SJCRH30 (cell line): ENCODE measurements at regions not wholly inside any gene's neighbourhood (a gene's known extent, or its start where the extent isn't known, plus 50 kb on each side); places are given as distances from the start of the nearest gene placed in this dataset.
"Not testable (repeated sequence)": the region's sequence is repeated elsewhere in the genome, so short reads cannot be mapped to it uniquely, and the experiment has no call there.

ENCODE experiments used
- DNase-seq, 2 experiments: peaks; one replicate each; pipeline ENCODE4 v3.0.0-alpha.2; 2015 to 2020
- H3K27ac ChIP-seq: fragments of 250-450 bp; sonication (Bioruptor Pico); 2 replicates; pipeline ENCODE4 v1.5.1; 2020; ENCODE audit warnings: mild to moderate bottlenecking, moderate library complexity
- H3K27me3 ChIP-seq: fragments of 250-450 bp; sonication (Bioruptor Pico); 2 replicates; pipeline ENCODE4 v1.5.1; 2020; ENCODE audit warnings: mild to moderate bottlenecking, moderate library complexity
- H3K36me3 ChIP-seq: fragments of 250-450 bp; sonication (Bioruptor Pico); 2 replicates; pipeline ENCODE4 v1.5.1; 2020; ENCODE audit warnings: mild to moderate bottlenecking, moderate library complexity
- H3K4me1 ChIP-seq: fragments of 250-450 bp; sonication (Bioruptor Pico); 2 replicates; pipeline ENCODE4 v1.5.1; 2020; ENCODE audit warnings: mild to moderate bottlenecking, moderate library complexity
- H3K4me3 ChIP-seq: fragments of 250-450 bp; sonication (Bioruptor Pico); 2 replicates; pipeline ENCODE4 v1.5.1; 2020; ENCODE audit warnings: mild to moderate bottlenecking, moderate library complexity
- H3K9me3 ChIP-seq: fragments of 250-450 bp; sonication (Bioruptor Pico); replicated peaks from 2 replicates; pipeline ENCODE4 v1.5.1; 2020; ENCODE audit warnings: mild to moderate bottlenecking, moderate library complexity

GRCh38 chr5:117337064-117337749 lies 762.6 kb upstream of the SEMA6A start:
- no peak for DNase-seq
- Histone ChIP-seq H3K27me3 (no peaks in the 10 kb centered on the region), H3K4me3 (no peak overlapping the region), H3K9me3 (no peaks in the 10 kb centered on the region; the same call in none of the 2 replicates), H3K27ac (no peak overlapping the region), H3K4me1 (no peaks in the 10 kb centered on the region), H3K36me3 (no peaks in the 10 kb centered on the region)

GRCh38 chr5:117336208-117336607 lies 761.6 kb upstream of the SEMA6A start:
- H3K4me3 ChIP-seq: no peak overlapping the region
- no peaks in the 10 kb centered on the region for H3K36me3 ChIP-seq
- H3K9me3 ChIP-seq: no peaks in the 10 kb centered on the region; the same call in none of the 2 replicates
- no peak for DNase-seq
- no peak overlapping the region for H3K27ac ChIP-seq
- no peaks in the 10 kb centered on the region for H3K4me1 ChIP-seq
- no peaks in the 10 kb centered on the region for H3K27me3 ChIP-seq

- Histone ChIP-seq H3K36me3 (no peaks in the 10 kb centered on the region), H3K4me3 (no peak overlapping the region), H3K27ac (no peak overlapping the region), H3K4me1 (no peaks in the 10 kb centered on the region), H3K9me3 (no peaks in the 10 kb centered on the region; the same call in none of the 2 replicates), H3K27me3 (no peaks in the 10 kb centered on the region)
- no peak for DNase-seq
Measured at GRCh38 chr5:117333011-117333410, 758.4 kb upstream of the SEMA6A start.

- Histone ChIP-seq H3K27me3 (no peaks in the 10 kb centered on the region), H3K36me3 (no peaks in the 10 kb centered on the region), H3K4me1 (no peaks in the 10 kb centered on the region), H3K27ac (no peak overlapping the region), H3K9me3 (no peaks in the 10 kb centered on the region; the same call in 1 of the 2 replicates), H3K4me3 (no peak overlapping the region)
- DNase-seq: no peak
Measured at GRCh38 chr5:117332341-117332740, 757.7 kb upstream of the SEMA6A start.

DNA sequence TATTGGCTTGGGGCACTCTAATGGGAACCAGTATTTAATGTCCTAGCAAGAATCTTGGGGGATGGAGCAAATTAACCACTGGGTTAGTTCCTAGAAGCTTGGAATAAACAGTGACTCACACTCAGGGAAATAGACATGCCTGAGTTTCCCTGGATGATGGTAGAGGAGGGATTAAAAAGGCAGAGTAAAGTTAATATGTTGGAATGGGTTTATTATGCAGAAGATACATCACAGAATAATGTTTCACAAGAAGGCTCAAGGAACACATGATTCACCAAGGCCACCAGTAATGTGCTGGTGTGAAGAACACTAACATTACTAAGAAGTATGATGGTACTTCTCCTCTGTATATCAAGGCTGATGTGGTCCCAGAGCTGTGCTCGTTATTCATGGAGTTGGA lies 752.9 kb upstream of the SEMA6A start:
- DNase-seq: no peak
- peaks cover 5% of the 10 kb centered on the region for H3K9me3 ChIP-seq
- no peaks in the 10 kb centered on the region for H3K27me3 ChIP-seq
- no peaks in the 10 kb centered on the region for H3K36me3 ChIP-seq
- H3K4me1 ChIP-seq: no peaks in the 10 kb centered on the region
- no peak overlapping the region for H3K4me3 ChIP-seq
- H3K27ac ChIP-seq: no peak overlapping the region

- Histone ChIP-seq H3K4me3 (no peak overlapping the region), H3K27me3 (no peaks in the 10 kb centered on the region), H3K27ac (no peak overlapping the region), H3K9me3 (peaks cover 5% of the 10 kb centered on the region), H3K4me1 (no peaks in the 10 kb centered on the region), H3K36me3 (no peaks in the 10 kb centered on the region)
- DNase-seq: no peak
Measured at GRCh38 chr5:117326997-117327396, 752.4 kb upstream of the SEMA6A start.

DNA sequence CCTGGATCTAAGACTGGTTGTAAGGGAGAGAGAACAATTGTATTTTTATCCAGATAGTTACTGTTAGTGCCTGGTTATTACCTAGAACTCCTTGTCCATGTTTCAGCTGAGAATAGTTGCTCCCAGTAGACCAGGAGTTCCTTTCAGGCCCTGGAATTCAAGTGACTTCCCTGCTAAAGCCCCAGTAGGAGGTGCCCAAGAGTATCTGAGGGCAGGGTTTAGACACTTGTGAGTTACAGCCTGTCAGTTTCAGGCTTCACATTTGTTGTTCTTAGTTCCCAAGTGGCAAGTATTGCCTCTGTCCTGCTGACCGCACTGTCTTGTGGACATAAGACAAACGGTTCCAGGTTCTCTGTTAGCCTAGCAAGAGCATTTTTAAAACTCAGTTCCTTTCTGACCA lies 743.9 kb upstream of the SEMA6A start:
- Histone ChIP-seq H3K27ac (no peak overlapping the region), H3K27me3 (no peaks in the 10 kb centered on the region)
- DNase-seq: no peak

DNA sequence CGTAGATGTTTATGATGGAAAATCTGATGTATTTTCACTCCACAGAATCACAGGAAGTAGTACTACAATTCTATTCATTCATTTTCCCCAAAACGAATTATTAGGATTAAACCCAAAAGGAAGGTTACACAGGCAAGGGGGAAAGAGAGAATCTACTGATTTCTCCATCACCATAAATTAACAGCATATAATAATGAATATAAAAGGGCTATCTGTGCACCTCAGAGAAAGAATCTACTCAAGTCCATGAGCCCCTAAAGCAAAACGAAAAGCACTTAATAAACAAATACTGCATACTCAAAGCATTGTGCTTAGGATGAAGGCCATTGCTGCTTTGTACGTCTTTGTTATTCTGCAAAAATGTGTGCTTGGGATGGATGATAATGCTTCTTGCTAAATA lies 740.5 kb upstream of the SEMA6A start:
- Histone ChIP-seq H3K4me1 (no peaks in the 10 kb centered on the region), H3K27me3 (no peaks in the 10 kb centered on the region), H3K36me3 (no peaks in the 10 kb centered on the region), H3K4me3 (no peak overlapping the region), H3K9me3 (no peaks in the 10 kb centered on the region), H3K27ac (no peak overlapping the region)
- DNase-seq: no peak

More for the DNA sequence above, 743.9 kb upstream of the SEMA6A start:
- no peaks in the 10 kb centered on the region for H3K4me1 ChIP-seq
- H3K36me3 ChIP-seq: no peaks in the 10 kb centered on the region
- no peaks in the 10 kb centered on the region for H3K9me3 ChIP-seq
- no peak overlapping the region for H3K4me3 ChIP-seq

DNA sequence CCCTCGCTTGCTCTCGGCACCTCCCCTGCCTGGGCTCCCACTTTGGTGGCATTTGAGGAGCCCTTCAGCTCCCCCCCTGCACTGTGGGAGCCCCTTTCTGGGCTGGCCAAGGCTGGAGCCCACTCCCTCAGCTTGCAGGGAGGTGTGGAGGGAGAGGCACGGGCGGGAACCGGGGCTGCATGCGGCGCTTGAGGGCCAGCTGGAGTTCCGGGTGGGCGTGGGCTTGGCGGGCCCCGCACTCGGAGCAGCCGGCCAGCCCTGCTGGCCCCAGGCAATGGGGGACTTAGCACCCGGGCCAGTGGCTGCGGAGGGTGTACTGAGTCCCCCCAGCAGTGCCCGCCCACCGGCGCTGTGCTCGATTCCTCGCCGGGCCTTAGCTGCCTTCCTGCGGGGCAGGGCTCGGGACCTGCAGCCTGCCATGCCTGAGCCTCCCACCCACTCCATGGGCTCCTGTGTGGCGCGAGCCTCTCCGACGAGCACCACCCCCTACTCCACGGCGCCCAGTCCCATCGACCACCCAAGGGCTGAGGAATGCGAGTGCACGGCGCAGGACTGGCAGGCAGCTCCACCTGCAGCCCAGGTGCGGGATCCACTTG lies 730.0 kb upstream of the SEMA6A start:
- H3K36me3 ChIP-seq, H3K9me3 ChIP-seq, H3K27me3 ChIP-seq, H3K4me3 ChIP-seq, H3K27ac ChIP-seq, DNase-seq, H3K4me1 ChIP-seq: not testable (repeated sequence)

- H3K36me3 ChIP-seq: no peaks in the 10 kb centered on the region
- H3K27ac ChIP-seq: no peak overlapping the region
- DNase-seq: peak in 1 of 2 experiments; percentile 48
- H3K4me1 ChIP-seq: peaks cover 3% of the 10 kb centered on the region; the same call in 1 of the 2 replicates
- H3K4me3 ChIP-seq: no peak overlapping the region
- no peaks in the 10 kb centered on the region for H3K9me3 ChIP-seq
- H3K27me3 ChIP-seq: no peaks in the 10 kb centered on the region
Measured at GRCh38 chr5:117302949-117303348, 728.3 kb upstream of the SEMA6A start.

DNA sequence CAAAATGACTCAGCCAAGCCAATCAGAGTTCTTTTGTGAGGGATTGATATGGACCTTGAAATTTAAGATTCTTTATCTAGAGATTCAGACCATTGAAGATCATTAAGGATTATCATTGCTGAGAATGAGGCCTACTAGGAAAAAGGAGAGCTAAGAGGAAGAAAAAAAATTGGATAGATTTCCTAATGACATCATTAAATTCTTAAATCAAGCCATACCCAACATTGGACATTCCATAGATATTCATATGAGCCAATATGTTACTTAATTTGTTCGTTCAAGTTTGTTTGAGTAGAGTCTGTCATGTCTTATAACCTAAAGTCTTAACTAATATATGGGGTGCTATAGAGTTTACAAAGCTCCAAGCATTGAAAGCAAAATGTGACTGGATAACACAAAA lies 727.9 kb upstream of the SEMA6A start:
- H3K9me3 ChIP-seq: no peaks in the 10 kb centered on the region
- H3K4me1 ChIP-seq: peaks cover 3% of the 10 kb centered on the region; the same call in 1 of the 2 replicates
- no peaks in the 10 kb centered on the region for H3K27me3 ChIP-seq
- no peak for DNase-seq
- no peaks in the 10 kb centered on the region for H3K36me3 ChIP-seq
- no peak overlapping the region for H3K4me3 ChIP-seq
- H3K27ac ChIP-seq: no peak overlapping the region

GRCh38 chr5:117299936-117300328 lies 725.3 kb upstream of the SEMA6A start:
- Histone ChIP-seq H3K4me3 (no peak overlapping the region), H3K27ac (no peak overlapping the region), H3K36me3 (no peaks in the 10 kb centered on the region), H3K4me1 (peaks cover 3% of the 10 kb centered on the region; the same call in 1 of the 2 replicates), H3K27me3 (no peaks in the 10 kb centered on the region), H3K9me3 (no peaks in the 10 kb centered on the region)
- DNase-seq: no peak

DNA sequence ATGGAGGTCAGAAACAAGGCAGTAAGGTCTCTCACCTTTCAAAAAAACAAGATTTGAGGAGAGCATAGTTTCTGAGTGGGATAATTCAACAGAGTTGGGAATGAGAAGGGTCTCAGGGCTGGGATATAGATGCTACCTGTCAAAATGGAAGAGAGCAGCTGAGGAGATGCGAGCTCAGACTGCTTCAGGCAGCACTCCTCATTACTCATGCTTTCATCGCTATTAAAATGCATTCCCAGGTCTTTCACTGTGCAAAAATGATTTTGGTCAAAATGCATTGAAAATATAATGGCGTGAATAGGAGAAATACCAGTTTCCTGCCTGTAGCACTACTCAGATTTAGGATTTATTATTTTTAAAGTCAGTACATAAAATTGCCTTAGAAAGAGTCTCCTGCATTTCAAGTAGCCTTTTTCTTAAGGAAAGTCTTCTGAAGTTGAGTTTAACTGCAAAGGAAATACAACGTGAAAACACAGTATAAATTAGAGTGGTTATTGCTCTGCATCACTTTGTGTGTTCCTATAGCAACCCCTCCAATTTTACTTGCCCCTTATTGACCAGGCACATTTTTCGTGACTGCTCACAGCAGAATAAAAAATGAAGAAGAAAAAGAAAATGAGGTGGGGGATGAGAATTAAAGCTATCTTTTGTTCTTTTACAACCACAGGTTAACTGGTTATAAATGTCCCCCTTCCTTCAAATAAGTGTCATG lies 724.8 kb upstream of the SEMA6A start:
- Histone ChIP-seq H3K4me1 (peaks cover 3% of the 10 kb centered on the region; the same call in 1 of the 2 replicates), H3K36me3 (no peaks in the 10 kb centered on the region), H3K27ac (no peak overlapping the region), H3K27me3 (no peaks in the 10 kb centered on the region), H3K9me3 (peaks cover 3% of the 10 kb centered on the region), H3K4me3 (no peak overlapping the region)
- no peak for DNase-seq

GRCh38 chr5:117296872-117297271 lies 722.2 kb upstream of the SEMA6A start:
- Histone ChIP-seq H3K27ac (no peak overlapping the region), H3K36me3 (no peaks in the 10 kb centered on the region), H3K4me3 (no peak overlapping the region), H3K4me1 (no peaks in the 10 kb centered on the region), H3K9me3 (peaks cover 5% of the 10 kb centered on the region), H3K27me3 (no peaks in the 10 kb centered on the region)
- no peak for DNase-seq

- peaks cover 5% of the 10 kb centered on the region for H3K9me3 ChIP-seq
- H3K4me3 ChIP-seq: no peak overlapping the region
- H3K27me3 ChIP-seq: no peaks in the 10 kb centered on the region
- H3K36me3 ChIP-seq: no peaks in the 10 kb centered on the region
- DNase-seq: no peak
- no peak overlapping the region for H3K27ac ChIP-seq
- H3K4me1 ChIP-seq: peaks cover 4% of the 10 kb centered on the region; the same call in 1 of the 2 replicates
Measured at GRCh38 chr5:117295941-117296340, 721.3 kb upstream of the SEMA6A start.
